ENCODE measurements at regions not wholly inside any gene's neighbourhood (a gene's known extent, or its start where the extent isn't known, plus 50 kb on each side); places are given as distances from the start of the nearest gene placed in this dataset.

DNA sequence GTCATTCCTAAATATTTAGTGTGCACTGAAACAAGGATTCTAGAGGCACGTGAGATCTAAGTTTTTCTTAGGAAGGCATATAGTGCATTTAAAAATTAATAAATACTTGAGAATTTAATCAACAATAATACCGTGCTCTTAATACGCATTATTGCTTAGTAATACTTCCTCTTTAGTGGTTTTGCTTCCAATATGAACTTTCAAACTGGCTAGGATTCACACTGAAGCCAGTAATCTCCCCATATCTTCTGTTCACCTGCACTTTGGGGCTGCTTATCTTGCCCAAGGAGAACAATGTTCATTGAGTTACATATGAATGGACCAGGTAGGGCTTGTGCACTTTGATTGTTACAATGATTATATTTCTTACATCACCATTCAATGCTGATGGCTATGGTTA, 180.5 kb upstream of the RIOK2 start (continued):
- TF ChIP-seq, protein P1, sequence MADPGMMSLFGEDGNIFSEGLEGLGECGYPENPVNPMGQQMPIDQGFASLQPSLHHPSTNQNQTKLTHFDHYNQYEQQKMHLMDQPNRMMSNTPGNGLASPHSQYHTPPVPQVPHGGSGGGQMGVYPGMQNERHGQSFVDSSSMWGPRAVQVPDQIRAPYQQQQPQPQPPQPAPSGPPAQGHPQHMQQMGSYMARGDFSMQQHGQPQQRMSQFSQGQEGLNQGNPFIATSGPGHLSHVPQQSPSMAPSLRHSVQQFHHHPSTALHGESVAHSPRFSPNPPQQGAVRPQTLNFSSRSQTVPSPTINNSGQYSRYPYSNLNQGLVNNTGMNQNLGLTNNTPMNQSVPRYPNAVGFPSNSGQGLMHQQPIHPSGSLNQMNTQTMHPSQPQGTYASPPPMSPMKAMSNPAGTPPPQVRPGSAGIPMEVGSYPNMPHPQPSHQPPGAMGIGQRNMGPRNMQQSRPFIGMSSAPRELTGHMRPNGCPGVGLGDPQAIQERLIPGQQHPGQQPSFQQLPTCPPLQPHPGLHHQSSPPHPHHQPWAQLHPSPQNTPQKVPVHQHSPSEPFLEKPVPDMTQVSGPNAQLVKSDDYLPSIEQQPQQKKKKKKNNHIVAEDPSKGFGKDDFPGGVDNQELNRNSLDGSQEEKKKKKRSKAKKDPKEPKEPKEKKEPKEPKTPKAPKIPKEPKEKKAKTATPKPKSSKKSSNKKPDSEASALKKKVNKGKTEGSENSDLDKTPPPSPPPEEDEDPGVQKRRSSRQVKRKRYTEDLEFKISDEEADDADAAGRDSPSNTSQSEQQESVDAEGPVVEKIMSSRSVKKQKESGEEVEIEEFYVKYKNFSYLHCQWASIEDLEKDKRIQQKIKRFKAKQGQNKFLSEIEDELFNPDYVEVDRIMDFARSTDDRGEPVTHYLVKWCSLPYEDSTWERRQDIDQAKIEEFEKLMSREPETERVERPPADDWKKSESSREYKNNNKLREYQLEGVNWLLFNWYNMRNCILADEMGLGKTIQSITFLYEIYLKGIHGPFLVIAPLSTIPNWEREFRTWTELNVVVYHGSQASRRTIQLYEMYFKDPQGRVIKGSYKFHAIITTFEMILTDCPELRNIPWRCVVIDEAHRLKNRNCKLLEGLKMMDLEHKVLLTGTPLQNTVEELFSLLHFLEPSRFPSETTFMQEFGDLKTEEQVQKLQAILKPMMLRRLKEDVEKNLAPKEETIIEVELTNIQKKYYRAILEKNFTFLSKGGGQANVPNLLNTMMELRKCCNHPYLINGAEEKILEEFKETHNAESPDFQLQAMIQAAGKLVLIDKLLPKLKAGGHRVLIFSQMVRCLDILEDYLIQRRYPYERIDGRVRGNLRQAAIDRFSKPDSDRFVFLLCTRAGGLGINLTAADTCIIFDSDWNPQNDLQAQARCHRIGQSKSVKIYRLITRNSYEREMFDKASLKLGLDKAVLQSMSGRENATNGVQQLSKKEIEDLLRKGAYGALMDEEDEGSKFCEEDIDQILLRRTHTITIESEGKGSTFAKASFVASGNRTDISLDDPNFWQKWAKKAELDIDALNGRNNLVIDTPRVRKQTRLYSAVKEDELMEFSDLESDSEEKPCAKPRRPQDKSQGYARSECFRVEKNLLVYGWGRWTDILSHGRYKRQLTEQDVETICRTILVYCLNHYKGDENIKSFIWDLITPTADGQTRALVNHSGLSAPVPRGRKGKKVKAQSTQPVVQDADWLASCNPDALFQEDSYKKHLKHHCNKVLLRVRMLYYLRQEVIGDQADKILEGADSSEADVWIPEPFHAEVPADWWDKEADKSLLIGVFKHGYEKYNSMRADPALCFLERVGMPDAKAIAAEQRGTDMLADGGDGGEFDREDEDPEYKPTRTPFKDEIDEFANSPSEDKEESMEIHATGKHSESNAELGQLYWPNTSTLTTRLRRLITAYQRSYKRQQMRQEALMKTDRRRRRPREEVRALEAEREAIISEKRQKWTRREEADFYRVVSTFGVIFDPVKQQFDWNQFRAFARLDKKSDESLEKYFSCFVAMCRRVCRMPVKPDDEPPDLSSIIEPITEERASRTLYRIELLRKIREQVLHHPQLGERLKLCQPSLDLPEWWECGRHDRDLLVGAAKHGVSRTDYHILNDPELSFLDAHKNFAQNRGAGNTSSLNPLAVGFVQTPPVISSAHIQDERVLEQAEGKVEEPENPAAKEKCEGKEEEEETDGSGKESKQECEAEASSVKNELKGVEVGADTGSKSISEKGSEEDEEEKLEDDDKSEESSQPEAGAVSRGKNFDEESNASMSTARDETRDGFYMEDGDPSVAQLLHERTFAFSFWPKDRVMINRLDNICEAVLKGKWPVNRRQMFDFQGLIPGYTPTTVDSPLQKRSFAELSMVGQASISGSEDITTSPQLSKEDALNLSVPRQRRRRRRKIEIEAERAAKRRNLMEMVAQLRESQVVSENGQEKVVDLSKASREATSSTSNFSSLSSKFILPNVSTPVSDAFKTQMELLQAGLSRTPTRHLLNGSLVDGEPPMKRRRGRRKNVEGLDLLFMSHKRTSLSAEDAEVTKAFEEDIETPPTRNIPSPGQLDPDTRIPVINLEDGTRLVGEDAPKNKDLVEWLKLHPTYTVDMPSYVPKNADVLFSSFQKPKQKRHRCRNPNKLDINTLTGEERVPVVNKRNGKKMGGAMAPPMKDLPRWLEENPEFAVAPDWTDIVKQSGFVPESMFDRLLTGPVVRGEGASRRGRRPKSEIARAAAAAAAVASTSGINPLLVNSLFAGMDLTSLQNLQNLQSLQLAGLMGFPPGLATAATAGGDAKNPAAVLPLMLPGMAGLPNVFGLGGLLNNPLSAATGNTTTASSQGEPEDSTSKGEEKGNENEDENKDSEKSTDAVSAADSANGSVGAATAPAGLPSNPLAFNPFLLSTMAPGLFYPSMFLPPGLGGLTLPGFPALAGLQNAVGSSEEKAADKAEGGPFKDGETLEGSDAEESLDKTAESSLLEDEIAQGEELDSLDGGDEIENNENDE (IDR thresholded peaks at IDR 0.05; ENCODE audit: insufficient replicate concordance, low read length) = no peak
- TF ChIP-seq EP300 (IDR thresholded peaks at IDR 0.05; ENCODE audit: borderline replicate concordance in 1 of 2, low read depth in 2 of 2, low read length in 2 of 2) (no peak), CBX5 (IDR thresholded peaks at IDR 0.05; ENCODE audit: low read depth, low read length) (no peak), CREB1 (IDR thresholded peaks at IDR 0.05) (no peak), TAF1 (IDR thresholded peaks at IDR 0.05; ENCODE audit: low read depth, low read length) (no peak), FOSL1 (IDR thresholded peaks at IDR 0.05; ENCODE audit: insufficient read depth, low read depth, low read length) (no peak), KDM1A (IDR thresholded peaks at IDR 0.05; ENCODE audit: borderline replicate concordance, low read length) (no peak), POLR2A (IDR thresholded peaks at IDR 0.05; ENCODE audit: control extremely low read depth in 1 of 2, low read depth in 2 of 2, low read length in 2 of 2) (no peak), RXRA (IDR thresholded peaks at IDR 0.05; ENCODE audit: insufficient read depth, low read depth, low read length) (no peak), NRF1 (IDR thresholded peaks at IDR 0.05; ENCODE audit: low read depth, low read length) (no peak), RFX5 (IDR thresholded peaks at IDR 0.05; ENCODE audit: borderline replicate concordance, low read depth, low read length) (no peak), GABPA (IDR thresholded peaks at IDR 0.05; ENCODE audit: borderline replicate concordance, insufficient read depth, low read length) (no peak)

All from H1 (cell line).